Retina (tissue), 1 donor: ENCODE measurements at regions not wholly inside any gene's neighbourhood (a gene's known extent, or its start where the extent isn't known, plus 50 kb on each side); places are given as distances from the start of the nearest gene placed in this dataset.

Source experiments
- DNase-seq: peaks from one replicate; pipeline ENCODE4 v3.0.0-alpha.2; 2016

GRCh38 chr11:16430674-16431073, 74.3 kb upstream of the SOX6 start:
- DNase-seq, result no peak

- no peak for DNase-seq
These were observed 65.5 kb upstream of the SOX6 start for GRCh38 chr11:16421826-16422225.

- DNase-seq, result no peak
These were observed 62.2 kb upstream of the SOX6 start for GRCh38 chr11:16418428-16419097.

GRCh38 chr11:16412525-16413172, 56.3 kb upstream of the SOX6 start:
- no peak for DNase-seq

GRCh38 chr11:16410479-16410878, 54.1 kb upstream of the SOX6 start:
- DNase-seq, result no peak

GRCh38 chr11:16408619-16409018, 52.3 kb upstream of the SOX6 start:
- DNase-seq, result no peak

GRCh38 chr11:16406226-16406625, 49.9 kb upstream of the SOX6 start:
- DNase-seq, result no peak
